ENCODE measurements at regions not wholly inside any gene's neighbourhood (a gene's known extent, or its start where the extent isn't known, plus 50 kb on each side); places are given as distances from the start of the nearest gene placed in this dataset.

GRCh38 chr21:35482096-35482495 lies 433.0 kb upstream of the RUNX1 start:
- no peak for DNase-seq (ENCODE audit: low spot score in 2 of 2)
- TF ChIP-seq POLR2A (IDR thresholded peaks at IDR 0.05) (no peak), EP300 (IDR thresholded peaks at IDR 0.05) (no peak), CTCF (IDR thresholded peaks at IDR 0.05) (no peak)
- Histone ChIP-seq H3K9me3 (no peaks in the 10 kb centered on the region), H3K4me3 (no peak overlapping the region), H3K27me3 (no peaks in the 10 kb centered on the region), H3K36me3 (no peaks in the 10 kb centered on the region), H3K27ac (no peak overlapping the region), H3K4me1 (peaks cover 0 to 5% (median under 1%) of the 10 kb centered on the region in 4 donors)
- WGBS, 2 donors: 75 to 87% methylated on average over 2 of the region's 2 CpGs

- Histone ChIP-seq H3K36me3 (no peaks in the 10 kb centered on the region), H3K9me3 (no peaks in the 10 kb centered on the region), H3K4me1 (peaks cover 0 to 16% (median 2%) of the 10 kb centered on the region in 4 donors), H3K27ac (no peak overlapping the region), H3K27me3 (no peaks in the 10 kb centered on the region), H3K4me3 (no peak overlapping the region)
- no peak for DNase-seq (ENCODE audit: low spot score in 2 of 2)
- no peak for TF ChIP-seq CTCF (IDR thresholded peaks at IDR 0.05)
- TF ChIP-seq POLR2A (IDR thresholded peaks at IDR 0.05): no peak
- no peak for TF ChIP-seq EP300 (IDR thresholded peaks at IDR 0.05)
- WGBS, 2 donors: 86 to 95% methylated on average over 6 of the region's 6 CpGs
Measured at GRCh38 chr21:35481005-35481404, 431.9 kb upstream of the RUNX1 start.

GRCh38 chr21:35479529-35479928 lies 430.4 kb upstream of the RUNX1 start:
- H3K4me1 ChIP-seq: peaks cover 0 to 26% (median 2%) of the 10 kb centered on the region in 4 donors
- TF ChIP-seq POLR2A (IDR thresholded peaks at IDR 0.05): no peak
- no peak for TF ChIP-seq CTCF (IDR thresholded peaks at IDR 0.05)
- TF ChIP-seq EP300 (IDR thresholded peaks at IDR 0.05): no peak
- H3K27ac ChIP-seq: no peak overlapping the region
- WGBS, 2 donors: 80 to 91% methylated on average over 1 of the region's 1 CpG
- DNase-seq (ENCODE audit: low spot score in 2 of 2): no peak
- H3K9me3 ChIP-seq: no peaks in the 10 kb centered on the region
- no peaks in the 10 kb centered on the region for H3K36me3 ChIP-seq
- no peak overlapping the region for H3K4me3 ChIP-seq
- no peaks in the 10 kb centered on the region for H3K27me3 ChIP-seq

GRCh38 chr21:35479065-35479448 lies 430.0 kb upstream of the RUNX1 start:
- no peak overlapping the region for H3K27ac ChIP-seq
- TF ChIP-seq POLR2A (IDR thresholded peaks at IDR 0.05) (no peak), EP300 (IDR thresholded peaks at IDR 0.05) (no peak), CTCF (IDR thresholded peaks at IDR 0.05) (no peak)

GRCh38 chr21:35478161-35479064 lies 429.3 kb upstream of the RUNX1 start:
- no peak overlapping the region for H3K4me3 ChIP-seq
- H3K27me3 ChIP-seq: no peaks in the 10 kb centered on the region
- H3K27ac ChIP-seq: peak overlapping the region in 1 of 4 donors; percentile 10
- WGBS, 2 donors: 71 to 81% methylated on average over 5 of the region's 5 CpGs
- no peaks in the 10 kb centered on the region for H3K9me3 ChIP-seq
- H3K4me1 ChIP-seq: peaks cover 0 to 26% (median 2%) of the 10 kb centered on the region in 4 donors
- TF ChIP-seq CTCF (IDR thresholded peaks at IDR 0.05) (no peak), EP300 (IDR thresholded peaks at IDR 0.05) (peak in 1 of 2 donors; percentile 29)
- H3K36me3 ChIP-seq: no peaks in the 10 kb centered on the region
- DNase-seq (ENCODE audit: low spot score in 2 of 2): no peak

More at GRCh38 chr21:35479065-35479448, 430.0 kb upstream of the RUNX1 start:
- peaks cover 0 to 26% (median 2%) of the 10 kb centered on the region in 4 donors for H3K4me1 ChIP-seq
- no peaks in the 10 kb centered on the region for H3K27me3 ChIP-seq
- H3K36me3 ChIP-seq: no peaks in the 10 kb centered on the region
- no peak overlapping the region for H3K4me3 ChIP-seq
- no peaks in the 10 kb centered on the region for H3K9me3 ChIP-seq
- DNase-seq (ENCODE audit: low spot score in 2 of 2): no peak

Data from tibial nerve (tissue), 4 donors.